DOHH2 (cell line): ENCODE measurements at regions not wholly inside any gene's neighbourhood (a gene's known extent, or its start where the extent isn't known, plus 50 kb on each side); places are given as distances from the start of the nearest gene placed in this dataset.

Experiments used
- H3F3A ChIP-seq: fragments of 200-600 bp; sonication (generic), shearing (Covaris generic); 2 replicates; pipeline ENCODE4 v1.6.0; 2016; ENCODE audit warnings: antibody characterized with exemption, mild to moderate bottlenecking; ENCODE audit not compliant: control insufficient read depth, insufficient read depth
- H3K27ac ChIP-seq: fragments of 200-600 bp; sonication (generic); 2 replicates; pipeline ENCODE4 v1.5.1; 2014; ENCODE audit warnings: low read depth, mild to moderate bottlenecking, low read length, moderate library complexity
- H3K27me3 ChIP-seq: fragments of 200-600 bp; sonication (generic); 2 replicates; pipeline ENCODE4 v1.6.1; 2014; ENCODE audit warnings: mild to moderate bottlenecking, low read length, mixed read lengths; ENCODE audit not compliant: control insufficient read depth
- H3K36me3 ChIP-seq: fragments of 200-600 bp; sonication (generic); 2 replicates; pipeline ENCODE4 v1.6.1; 2014; ENCODE audit warnings: mild to moderate bottlenecking, low read length, moderate library complexity, mixed read lengths; ENCODE audit not compliant: control insufficient read depth
- H3K4me1 ChIP-seq: fragments of 200-600 bp; sonication (generic); 2 replicates; pipeline ENCODE4 v1.6.1; 2014; ENCODE audit warnings: mild to moderate bottlenecking, low read length, mixed read lengths; ENCODE audit not compliant: control insufficient read depth
- H3K4me2 ChIP-seq: fragments of 200-600 bp; sonication (generic); 2 replicates; pipeline ENCODE4 v1.6.0; 2014; ENCODE audit warnings: mild to moderate bottlenecking, low read length, moderate library complexity
- H3K4me3 ChIP-seq: fragments of 200-600 bp; sonication (generic); 2 replicates; pipeline ENCODE4 v1.5.1; 2014; ENCODE audit warnings: mild to moderate bottlenecking, low read length, mixed read lengths
- H3K79me2 ChIP-seq: fragments of 200-600 bp; sonication (generic); 2 replicates; pipeline ENCODE4 v1.6.1; 2014; ENCODE audit warnings: mild to moderate bottlenecking, low read length, mixed read lengths; ENCODE audit not compliant: control insufficient read depth
- H3K9me2 ChIP-seq: fragments of 200-600 bp; sonication (generic); replicated peaks from 2 replicates; pipeline ENCODE4 v1.6.1; 2014; ENCODE audit warnings: mild to moderate bottlenecking, low read length, mixed read lengths; ENCODE audit not compliant: control insufficient read depth
- H3K9me3 ChIP-seq: fragments of 200-600 bp; sonication (generic); 2 replicates; pipeline ENCODE4 v1.6.1; 2014; ENCODE audit warnings: antibody characterized with exemption, low read length, mixed read lengths; ENCODE audit not compliant: control insufficient read depth, insufficient read depth
- H4K20me1 ChIP-seq: fragments of 200-600 bp; sonication (generic); 2 replicates; pipeline ENCODE4 v1.6.0; 2014; ENCODE audit warnings: low read depth, mild to moderate bottlenecking, antibody characterized with exemption, low read length, moderate library complexity; ENCODE audit not compliant: control insufficient read depth, insufficient read depth
- EZH2phosphoT487 ChIP-seq: fragments of 200-600 bp; sonication (generic); IDR thresholded peaks from 2 replicates; pipeline ENCODE4 v1.6.1; 2017; ENCODE audit warnings: borderline replicate concordance, mild to moderate bottlenecking, antibody characterized with exemption, low read length, moderate library complexity, mixed read lengths
- TF ChIP-seq, protein P1 (sequence below): fragments of 200-600 bp; sonication (generic); IDR thresholded peaks from one replicate; pipeline ENCODE4 v1.5.1; 2014; ENCODE audit warnings: antibody characterized with exemption, mild to moderate bottlenecking, low read depth, low read length; ENCODE audit not compliant: poor library complexity, severe bottlenecking

DNA sequence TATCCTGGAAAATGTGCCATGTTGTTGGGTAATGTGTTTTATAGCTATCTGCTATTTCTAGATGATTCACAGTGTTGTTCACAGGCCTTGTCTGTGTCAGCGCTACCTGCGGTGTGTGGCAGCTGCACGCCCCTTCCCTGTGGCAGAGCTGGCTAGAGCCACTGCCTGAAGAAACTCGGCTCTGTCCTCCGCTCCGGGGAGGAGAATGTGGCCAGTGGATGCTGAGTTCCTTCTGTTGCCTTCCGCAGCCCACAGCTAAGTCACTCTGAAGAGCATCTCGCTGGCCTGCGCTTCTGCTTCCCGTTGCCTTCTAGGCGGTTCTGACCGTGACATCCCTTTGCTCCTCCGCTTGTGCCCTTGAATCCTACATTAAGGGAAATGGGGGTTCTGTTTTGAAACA lies 135.1 kb downstream of the PLG start:
- TF ChIP-seq, protein P1, sequence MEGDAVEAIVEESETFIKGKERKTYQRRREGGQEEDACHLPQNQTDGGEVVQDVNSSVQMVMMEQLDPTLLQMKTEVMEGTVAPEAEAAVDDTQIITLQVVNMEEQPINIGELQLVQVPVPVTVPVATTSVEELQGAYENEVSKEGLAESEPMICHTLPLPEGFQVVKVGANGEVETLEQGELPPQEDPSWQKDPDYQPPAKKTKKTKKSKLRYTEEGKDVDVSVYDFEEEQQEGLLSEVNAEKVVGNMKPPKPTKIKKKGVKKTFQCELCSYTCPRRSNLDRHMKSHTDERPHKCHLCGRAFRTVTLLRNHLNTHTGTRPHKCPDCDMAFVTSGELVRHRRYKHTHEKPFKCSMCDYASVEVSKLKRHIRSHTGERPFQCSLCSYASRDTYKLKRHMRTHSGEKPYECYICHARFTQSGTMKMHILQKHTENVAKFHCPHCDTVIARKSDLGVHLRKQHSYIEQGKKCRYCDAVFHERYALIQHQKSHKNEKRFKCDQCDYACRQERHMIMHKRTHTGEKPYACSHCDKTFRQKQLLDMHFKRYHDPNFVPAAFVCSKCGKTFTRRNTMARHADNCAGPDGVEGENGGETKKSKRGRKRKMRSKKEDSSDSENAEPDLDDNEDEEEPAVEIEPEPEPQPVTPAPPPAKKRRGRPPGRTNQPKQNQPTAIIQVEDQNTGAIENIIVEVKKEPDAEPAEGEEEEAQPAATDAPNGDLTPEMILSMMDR, result no peak
- no peak for TF ChIP-seq EZH2phosphoT487
- H3K27me3 ChIP-seq, result no peaks in the 10 kb centered on the region; the same call in 1 of the 2 replicates
- no peak overlapping the region for H3K27ac ChIP-seq

DNA sequence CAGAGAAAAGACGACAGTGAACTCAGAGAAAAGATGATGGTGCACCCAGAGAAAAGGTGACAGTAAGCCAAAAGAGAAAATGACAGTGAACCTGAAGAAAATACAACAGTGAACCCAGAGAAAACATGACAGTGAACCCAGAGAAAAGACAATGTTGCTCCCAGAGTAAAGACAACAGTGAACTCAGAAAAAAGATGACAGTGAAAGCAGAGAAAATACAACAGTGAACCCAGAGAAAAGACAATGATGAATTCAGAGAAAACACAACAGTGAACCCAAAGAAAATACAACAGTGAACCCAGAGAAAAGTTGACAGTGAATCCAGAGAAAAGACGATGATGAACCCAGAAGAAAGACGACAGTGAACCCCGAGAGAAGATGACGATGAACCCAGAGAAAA lies 140.5 kb upstream of the MAP3K4 start:
- no peak overlapping the region for H3K4me2 ChIP-seq
- TF ChIP-seq, protein P1, result no peak
- no peak for TF ChIP-seq EZH2phosphoT487

More for the DNA sequence above, 135.1 kb downstream of the PLG start:
- no peak overlapping the region for H3K4me3 ChIP-seq
- no peaks in the 10 kb centered on the region for H3K36me3 ChIP-seq
- H3K4me2 ChIP-seq, result no peak overlapping the region
- H3K4me1 ChIP-seq, result no peaks in the 10 kb centered on the region
- no peaks in the 10 kb centered on the region for H3K9me3 ChIP-seq
- H3K9me2 ChIP-seq, result no peaks in the 10 kb centered on the region
- no peaks in the 10 kb centered on the region for H4K20me1 ChIP-seq
- no peaks in the 10 kb centered on the region for H3K79me2 ChIP-seq
- H3F3A ChIP-seq, result no peaks in the 10 kb centered on the region

DNA sequence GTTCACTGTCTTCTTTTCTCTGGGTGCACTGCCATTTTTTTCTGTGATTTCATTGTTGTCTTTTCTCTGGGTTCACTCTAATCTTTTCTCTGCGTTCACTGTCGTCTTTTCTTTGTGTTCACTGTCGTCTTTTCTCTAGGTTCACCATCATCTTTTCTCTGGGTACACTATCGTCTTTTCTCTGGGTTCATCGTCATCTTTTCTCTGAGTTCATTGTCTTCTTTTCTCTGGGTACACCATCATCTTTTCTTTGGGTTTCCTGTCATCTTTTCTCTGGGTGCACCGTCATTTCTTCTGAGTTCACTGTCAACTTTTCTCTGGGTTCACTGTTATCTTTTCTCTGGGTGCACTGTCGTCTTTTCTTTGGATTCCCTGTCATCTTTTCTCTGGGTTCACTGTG lies 137.6 kb upstream of the MAP3K4 start:
- no peaks in the 10 kb centered on the region for H3K9me2 ChIP-seq
- no peaks in the 10 kb centered on the region for H3K9me3 ChIP-seq
- H3K27ac ChIP-seq, result no peak overlapping the region
- no peaks in the 10 kb centered on the region for H3K79me2 ChIP-seq
- no peaks in the 10 kb centered on the region for H3K27me3 ChIP-seq
- TF ChIP-seq EZH2phosphoT487, result no peak
- TF ChIP-seq, protein P1, result no peak
- no peaks in the 10 kb centered on the region for H3F3A ChIP-seq
- no peaks in the 10 kb centered on the region for H3K4me1 ChIP-seq
- no peaks in the 10 kb centered on the region for H4K20me1 ChIP-seq
- H3K36me3 ChIP-seq, result no peaks in the 10 kb centered on the region
- no peak overlapping the region for H3K4me3 ChIP-seq
- no peak overlapping the region for H3K4me2 ChIP-seq

More for the DNA sequence above, 140.5 kb upstream of the MAP3K4 start:
- H3K79me2 ChIP-seq, result no peaks in the 10 kb centered on the region
- H3K4me3 ChIP-seq, result no peak overlapping the region
- no peaks in the 10 kb centered on the region for H3K9me2 ChIP-seq
- H3F3A ChIP-seq, result no peaks in the 10 kb centered on the region
- no peaks in the 10 kb centered on the region for H3K36me3 ChIP-seq
- H3K27me3 ChIP-seq, result no peaks in the 10 kb centered on the region
- H3K9me3 ChIP-seq, result 0 out of 2 replicates have a peak, but pooled peaks cover 3% of the 10 kb centered on the region
- H3K4me1 ChIP-seq, result no peaks in the 10 kb centered on the region
- no peak overlapping the region for H3K27ac ChIP-seq
- no peaks in the 10 kb centered on the region for H4K20me1 ChIP-seq
